Stimulated activated CD4-positive, alpha-beta T cell treated with anti-CD3 and anti-CD28 coated beads, Interleukin-12 subunit alpha, Interleukin-12 subunit beta, amount 100 ng/mL, for 24 hours (primary cell): ENCODE measurements at regions not wholly inside any gene's neighbourhood (a gene's known extent, or its start where the extent isn't known, plus 50 kb on each side); places are given as distances from the start of the nearest gene placed in this dataset.

Experiments used
- DNase-seq, 2 experiments: peaks; one replicate each; pipeline ENCODE4 v3.0.0-alpha.2; 2020; ENCODE audit warnings: low read depth in 2 of 2

DNA sequence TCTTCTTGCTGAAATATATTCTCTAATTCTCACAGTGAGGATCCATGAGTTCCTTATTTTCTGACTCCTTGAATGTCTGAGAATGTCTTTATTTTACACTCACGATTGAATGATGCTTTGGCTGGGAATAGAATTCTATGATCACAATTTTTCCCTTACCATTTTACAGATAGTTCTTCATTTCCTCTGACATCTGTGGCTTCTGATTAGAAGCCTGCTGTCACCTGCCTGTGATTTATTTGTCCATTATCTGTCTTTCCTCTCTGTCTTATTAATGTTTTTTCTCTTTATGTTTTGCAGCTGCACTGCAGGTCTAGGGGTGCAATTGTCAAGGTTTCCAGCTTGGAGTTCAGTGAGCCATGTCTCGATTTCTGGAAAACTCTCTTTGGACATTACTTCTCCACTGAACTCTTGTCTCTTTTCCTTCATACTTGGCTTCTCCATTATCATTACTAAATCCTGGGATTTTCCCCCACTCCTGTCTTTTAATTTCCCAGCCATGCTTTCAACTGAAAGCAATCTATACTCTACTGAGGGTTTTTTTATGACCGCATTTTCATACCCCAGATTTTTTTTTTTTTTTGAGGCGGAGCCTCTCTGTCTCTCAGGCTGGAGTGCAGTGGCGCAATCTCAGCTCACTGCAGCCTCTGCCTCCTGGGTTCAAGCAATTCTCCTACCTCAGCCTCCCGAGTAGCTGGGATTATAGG is 85.8 kb upstream of the PRNP start:
- DNase-seq = no peak

DNA sequence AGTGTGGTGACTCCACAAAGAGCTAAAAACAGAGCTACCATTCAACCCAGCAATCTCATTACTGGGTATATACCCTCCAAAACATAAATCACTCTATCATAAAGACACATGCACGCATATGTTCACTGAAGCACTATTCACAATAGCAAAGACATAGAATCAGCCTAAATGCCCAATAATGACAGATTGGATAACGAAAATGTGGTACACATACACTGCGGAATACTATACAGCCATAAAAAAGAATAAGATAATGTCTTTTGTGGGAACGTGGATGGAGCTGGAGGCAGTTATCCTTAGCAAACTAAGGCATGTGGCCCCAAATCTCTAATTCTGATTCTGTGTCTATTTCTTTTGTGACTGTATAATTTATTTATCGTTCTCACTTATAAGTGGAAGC is 89.0 kb upstream of the PRNP start:
- DNase-seq = no peak

DNA sequence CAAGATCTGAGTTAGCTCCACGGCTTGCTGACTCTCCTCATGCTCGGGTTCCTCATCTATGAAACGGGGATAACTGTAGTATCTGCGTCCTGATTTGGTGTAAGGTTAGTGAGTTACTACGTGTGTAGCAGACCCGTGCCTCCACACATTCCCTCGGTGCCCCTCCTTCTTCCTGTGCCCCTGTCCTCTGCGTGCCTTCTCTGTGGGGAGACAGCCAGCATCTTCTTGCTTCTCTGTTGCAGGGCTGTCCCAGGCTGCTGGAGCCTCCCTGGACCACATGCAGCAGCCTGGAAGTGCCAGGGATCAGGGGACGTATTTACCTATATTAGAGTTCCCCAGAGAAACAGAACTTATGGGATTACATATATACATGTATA is 93.1 kb upstream of the PRNP start:
- DNase-seq = no peak

DNA sequence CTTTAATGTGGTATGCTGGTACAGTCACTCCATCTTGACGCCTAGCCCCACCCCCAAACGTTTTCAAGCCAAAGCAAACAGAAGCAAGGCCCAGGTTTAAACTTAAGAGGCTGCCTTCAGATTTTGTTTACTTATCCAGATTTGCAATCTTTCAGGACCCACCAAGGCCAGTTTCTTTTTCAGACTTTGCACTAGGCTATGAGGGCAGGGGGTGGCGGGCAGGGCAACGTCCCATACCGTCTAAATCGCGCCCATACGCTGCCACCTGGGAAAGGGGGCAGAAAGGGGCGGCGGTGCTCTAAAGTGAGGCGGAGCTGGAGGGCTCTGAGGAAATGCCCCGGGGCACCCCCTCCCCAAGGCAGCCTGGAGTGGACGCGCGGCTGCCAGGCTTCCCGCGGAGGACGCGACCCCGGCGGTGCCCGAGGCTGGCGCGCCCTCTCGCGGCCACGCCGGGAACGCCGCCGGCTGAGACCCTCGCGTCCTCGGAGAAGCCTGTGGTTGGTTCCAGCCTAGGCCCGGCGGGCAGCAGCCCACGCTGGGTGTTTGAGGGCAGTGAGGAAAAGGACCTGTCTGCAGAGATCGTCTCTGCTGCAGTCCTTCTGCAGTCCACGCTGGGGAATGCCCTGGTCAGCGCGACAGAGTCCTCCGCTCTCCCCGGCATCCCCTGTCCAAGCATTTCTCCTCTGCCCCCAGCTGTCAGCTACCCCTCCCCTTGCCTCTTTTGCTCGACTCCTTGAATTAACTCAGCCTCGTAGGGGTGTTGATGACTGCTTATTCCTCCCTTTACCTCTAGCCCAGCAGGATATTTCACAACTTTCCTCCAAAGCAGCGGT is 93.7 kb upstream of the PRNP start:
- DNase-seq = peak; percentile 18 to 46

DNA sequence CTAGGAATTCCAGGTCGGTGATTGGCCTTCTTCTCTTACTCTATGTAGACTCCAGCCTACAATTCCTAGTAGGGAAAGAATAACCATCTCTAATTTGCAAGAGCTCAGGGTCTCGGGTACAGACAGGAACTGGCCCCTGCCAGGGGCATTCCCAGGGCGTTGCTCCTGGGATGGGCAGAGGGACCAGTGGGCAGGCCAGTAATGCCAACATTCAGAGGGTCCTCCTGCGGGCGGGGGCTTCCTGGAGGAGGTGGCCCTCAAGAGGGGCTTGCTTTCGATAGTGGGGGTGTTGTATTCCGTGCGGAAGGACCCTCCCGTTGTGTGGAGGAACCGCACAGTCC is 94.3 kb upstream of the PRNP start:
- DNase-seq = no peak

DNA sequence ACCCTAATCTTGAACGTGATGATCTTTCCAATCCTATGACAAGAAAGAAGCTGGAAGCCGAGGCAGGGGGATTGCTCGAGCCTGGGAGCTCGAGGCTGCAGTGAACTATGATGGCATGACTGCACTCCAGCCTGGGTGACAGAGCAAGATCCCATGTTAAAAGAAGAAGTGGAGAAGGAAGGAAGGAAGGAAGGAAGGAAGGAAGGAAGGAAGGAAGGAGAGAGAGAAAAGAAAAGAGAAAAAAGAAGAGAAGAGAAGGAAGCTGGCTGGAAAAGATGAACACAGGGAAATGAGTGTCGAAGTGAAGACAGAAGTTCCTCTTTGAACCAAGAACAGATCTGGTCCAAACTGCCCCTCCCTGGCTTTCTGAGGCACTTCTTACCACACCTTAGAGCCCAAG is 100.5 kb upstream of the PRNP start:
- DNase-seq = no peak

DNA sequence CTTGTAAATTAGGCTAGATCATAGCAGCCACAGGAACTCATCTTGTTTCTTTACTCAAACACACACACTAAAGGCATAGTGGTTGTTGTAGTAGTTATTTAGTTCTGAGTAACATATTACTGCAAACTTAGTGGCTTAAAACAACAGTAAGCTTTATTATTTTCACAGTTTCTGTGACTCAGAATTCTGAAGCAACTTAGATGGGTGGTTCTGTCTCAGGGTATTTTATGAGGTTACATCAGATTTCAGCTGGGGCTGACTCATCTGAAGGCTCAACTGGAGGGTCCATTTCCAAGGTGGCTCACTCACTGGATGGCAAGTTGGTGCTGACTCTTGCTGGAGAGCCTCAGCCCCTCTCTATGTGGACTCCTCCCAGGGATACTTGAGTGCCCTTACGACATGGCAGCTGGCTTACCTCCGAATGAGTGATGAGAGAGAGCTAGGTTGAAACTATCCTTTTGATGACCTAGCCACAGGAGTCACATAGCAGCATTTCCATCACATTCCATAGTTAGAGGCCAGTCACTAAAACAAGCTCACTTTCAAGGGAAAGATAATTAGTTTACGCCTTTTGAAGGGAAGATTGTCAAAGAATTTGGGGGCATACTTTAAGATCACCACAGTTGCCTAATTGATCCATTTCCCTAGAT is 101.0 kb upstream of the PRNP start:
- DNase-seq = no peak

DNA sequence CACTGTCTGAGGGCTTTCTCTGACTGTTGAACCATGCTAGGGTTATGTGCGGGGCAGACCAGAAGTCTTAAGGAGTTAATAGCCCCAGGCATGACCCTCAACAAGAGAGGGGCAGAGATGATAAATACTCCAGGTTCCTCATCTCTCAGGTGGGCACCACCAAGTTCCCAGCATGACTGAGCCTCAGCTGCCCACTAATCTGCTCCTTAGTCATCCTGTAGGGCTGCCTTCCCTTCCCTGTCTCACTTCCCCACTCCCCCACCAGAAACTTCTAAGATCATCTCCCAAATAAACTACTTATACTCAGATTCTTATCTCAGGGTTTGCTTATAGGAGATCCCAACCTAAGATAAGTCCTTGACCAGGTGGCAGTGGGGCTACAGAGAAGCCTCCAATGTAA is 101.7 kb upstream of the PRNP start:
- no peak for DNase-seq

DNA sequence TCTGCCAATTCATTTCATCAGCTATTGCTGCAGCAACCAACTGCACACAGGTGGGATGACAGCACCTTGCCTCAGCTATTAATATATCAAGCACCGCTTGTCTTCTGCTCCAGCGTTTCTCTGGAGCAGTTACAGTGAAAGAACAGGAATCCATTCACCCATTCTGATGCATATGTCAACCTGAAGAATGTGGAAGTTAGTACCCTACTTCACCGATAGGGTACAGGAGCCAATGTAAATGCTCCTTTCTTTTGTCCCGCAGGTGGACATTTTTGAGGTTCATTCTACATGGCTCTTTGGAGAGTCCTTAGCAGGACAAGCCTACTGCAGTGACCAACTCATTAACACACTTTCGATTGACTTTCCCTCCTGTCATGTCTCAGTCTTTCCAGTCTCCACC is 104.4 kb upstream of the PRNP start:
- no peak for DNase-seq

DNA sequence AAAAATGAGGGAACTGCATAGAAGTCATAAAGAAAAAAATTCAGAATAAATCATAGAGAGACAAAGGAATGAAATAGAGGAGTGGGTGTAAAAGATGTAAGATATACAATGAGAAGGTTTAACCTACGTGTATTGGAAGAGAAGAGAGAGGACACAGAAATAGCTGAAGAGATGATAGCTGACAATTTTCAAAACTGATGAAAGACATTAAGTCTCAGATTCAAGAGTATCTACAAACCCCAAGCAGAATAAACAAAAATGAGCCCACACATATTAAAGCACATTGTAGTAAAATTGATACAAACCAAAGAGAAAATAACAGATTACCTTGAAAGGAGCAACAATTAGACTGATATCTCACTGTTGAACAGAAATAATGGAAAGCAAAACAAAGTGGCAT is 107.9 kb upstream of the PRNP start:
- DNase-seq = no peak

DNA sequence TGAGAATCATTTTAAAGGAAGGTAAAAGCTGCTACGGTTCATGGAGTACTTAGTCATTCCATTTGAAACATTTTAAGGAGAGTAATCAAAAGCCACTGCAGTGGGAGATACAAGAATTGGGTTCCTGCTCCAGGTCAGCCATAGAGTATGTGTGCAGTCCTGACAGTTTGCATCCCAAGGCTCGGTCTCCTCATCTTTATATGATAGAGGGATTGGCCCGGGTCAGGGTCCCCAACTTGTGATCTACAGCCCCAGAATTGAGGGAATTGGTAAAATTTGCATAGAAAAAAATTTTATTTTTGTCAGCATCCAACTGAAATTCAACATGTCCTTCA is 111.9 kb upstream of the PRNP start:
- no peak for DNase-seq

DNA sequence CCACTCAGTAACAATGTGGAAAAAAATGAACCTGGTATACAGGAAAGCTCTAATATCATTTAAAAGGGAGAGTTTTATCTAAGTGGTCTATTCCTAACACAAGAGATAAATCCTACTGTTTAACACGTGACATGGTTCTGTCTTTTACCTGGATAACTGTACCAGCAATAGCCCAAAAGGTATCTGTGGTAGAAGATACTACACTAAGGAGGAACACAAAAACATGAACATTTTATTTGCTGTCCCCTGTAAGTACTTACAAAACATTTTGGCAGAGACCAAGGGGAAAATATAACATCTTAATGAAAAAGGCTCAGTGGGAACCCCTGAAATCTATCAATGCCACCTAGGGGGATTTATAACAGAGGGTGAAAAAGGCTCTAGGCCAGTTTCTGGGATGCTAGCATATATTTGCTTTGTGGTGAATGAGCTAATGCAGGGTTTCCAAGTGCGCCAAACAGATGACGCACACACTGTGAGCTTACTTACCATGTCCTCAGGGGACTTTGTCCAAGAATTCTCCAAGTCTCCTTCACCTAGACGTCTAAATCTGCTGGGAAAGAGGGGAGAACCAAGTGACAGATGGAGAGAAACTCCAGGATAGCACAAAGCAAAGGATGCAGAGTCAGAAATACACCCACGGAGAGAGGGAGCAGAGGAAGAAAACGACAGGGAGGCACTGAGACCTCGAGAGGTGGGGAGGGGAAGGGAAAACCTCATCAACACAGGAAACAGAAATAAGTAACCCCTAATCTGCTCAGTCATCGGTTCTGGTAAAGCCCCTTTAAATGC is 112.5 kb upstream of the PRNP start:
- DNase-seq = no peak

DNA sequence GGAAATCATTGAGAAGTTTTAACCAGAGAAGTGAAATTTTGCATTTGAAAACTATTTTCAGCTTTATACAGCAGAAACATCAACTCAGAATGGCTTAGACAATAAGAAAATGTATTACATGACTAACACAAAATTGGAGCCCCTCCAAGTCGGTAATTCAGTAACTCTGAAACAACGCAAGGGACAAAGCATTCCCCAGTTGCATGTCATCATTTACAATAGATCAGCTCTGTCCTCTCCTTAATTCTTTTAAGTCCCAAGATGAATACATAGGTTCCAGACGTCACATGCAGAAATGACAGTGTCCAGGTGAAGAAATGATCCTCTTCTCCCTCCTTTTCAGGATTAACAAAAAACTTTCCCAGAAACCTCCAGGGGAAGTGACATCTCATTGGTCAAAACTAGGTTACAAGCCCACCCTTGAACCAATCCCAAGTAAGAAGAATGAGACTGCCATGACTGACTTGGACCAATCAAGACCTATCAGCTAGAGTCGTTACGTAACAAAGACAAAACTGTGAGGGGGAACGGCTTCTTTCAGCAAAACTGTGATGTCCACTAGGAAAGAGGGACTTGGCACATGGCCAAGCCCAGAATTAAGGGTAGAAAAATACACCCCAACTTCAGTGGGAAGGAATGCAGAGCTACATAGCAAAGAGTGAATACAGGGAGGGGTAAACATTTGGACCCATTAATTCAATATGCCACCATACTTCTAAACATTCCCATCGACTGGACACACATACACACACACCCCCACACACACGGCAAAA is 114.3 kb upstream of the PRNP start:
- DNase-seq = no peak

DNA sequence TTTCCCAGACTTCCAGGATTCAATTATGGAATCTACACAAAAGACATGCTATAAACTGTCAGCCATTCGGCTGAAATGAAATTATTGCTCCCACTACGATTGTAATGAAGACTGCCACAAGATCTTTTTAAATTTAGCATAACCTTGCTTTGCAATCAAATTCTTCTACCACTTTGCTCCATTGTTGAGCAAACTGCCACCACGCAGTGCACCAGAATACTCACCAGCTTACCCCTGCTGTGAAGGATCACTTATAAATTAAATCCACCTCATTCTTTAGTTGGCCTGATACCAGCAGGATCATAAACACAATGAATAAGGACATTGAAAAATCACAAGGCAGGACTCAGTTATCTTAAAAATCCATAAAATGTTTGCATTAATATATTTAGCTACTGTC is 116.4 kb upstream of the PRNP start:
- no peak for DNase-seq

DNA sequence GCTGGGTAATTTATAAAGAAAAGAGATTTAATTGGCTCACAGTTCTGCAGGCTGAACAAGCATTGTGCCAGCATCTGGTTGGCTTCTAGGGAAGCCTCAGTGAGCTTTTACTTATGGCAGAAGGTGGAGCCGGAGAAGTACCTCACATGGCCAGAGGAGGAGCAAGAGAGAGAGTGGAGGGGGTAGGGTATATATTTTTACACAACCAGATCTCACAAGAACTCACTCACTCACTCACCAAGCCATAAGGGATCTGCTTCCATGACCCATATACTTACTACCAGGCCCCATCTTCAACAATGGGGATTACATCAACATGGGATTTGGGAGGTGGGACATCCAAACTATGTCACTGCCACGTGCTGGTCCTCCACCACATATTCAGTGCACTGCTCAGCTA is 117.2 kb upstream of the PRNP start:
- no peak for DNase-seq

DNA sequence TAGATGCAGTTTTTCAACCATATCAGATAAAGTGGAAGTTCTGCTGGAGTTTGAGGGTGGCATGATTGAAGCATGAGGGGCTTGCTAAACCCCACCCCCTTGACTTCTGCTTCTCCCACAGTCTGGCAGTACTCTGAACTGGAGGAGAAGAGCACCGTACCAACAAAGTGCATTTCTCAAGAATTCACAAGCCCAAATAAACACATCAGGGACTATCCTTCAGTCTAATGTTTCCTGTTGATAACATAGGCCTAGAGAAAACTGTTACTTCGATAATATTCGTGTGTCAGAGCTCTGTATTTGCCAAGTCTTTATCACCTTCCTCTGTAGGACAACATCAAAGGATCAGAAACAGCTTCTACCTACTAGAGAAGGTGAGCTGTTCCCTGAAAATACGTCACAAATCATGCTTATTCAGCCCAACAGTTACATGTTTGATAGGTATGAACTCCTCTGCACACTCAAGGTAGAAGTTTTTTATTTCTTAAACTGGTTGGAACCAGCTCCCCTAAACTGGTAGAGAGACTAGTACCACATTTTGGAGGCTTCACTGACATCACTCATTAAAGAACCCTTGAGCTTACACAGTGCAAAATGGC is 117.8 kb upstream of the PRNP start:
- no peak for DNase-seq

DNA sequence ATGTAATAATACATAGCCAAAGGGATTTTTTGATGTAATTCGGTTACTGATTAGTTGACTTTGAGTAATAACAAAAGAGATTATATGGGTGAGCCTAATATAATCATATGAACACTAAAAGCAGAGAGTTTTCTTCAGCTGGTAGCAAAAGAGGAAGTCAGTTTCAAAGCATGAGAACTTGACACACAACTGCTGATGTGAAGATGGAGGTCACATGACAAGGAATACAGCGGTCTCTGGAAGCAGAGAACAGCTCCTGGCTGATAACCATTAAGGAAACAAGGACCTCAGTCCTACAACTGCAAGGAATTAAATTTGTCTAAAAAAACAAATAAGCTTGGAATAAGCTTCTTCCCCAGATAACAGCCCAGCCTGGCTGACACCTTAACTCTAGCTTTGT is 119.1 kb upstream of the PRNP start:
- DNase-seq = no peak

DNA sequence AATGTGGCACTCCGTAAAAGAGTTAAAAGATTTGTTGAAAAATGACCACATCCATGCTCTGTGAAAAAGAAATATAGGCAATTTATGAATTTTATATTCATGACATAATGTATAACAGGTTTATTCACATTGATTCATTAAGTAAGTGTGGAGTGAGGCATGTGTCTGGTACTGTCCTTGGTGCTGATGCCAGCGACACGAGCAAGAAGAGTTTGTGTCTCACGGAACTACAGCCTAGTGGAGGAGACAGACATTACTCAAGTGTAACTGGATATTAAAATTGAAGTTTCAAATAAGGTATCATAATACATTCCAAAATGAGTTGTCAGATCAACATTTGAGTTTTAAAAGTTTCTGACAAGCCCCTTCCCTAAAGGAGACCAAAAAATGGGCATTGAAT is 122.7 kb upstream of the PRNP start:
- DNase-seq = no peak

DNA sequence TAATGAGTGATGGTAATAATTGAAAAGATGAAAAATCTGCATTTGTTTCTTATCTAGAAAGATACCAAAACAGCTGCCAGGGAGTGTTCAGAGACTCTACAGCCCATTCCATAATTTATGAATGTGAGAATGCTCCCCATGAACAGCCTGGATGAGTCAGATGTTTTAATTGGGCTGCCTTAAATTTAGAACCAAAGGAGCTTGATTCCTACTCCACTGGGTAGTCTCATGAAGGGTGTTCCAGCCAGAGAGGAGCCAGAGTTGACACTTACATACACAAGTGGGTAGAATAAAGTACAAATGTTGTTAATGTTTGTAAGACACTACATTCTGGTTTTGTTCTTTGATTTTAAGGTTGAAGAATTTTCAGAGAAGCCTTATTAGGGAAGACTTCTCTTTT is 123.2 kb upstream of the PRNP start:
- DNase-seq = no peak

DNA sequence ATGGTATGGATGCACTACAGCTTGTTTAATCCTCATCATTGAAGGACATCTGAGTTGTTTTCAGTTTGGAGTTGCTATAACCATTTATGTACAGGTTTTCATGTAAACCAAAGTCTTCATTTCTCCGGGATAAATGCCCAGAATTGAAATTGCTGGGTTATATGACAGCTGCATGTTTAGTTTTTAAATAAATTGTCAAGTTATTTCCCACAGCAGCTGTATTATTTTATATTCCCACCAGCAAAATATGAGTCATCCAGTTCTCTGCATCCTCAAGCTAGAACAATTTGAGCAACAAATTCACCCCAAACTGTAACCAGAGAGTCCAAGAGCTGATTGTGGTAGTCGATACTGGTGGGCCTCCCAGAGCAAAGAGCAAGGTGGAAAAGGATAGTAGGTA is 125.6 kb upstream of the PRNP start:
- DNase-seq = no peak

DNA sequence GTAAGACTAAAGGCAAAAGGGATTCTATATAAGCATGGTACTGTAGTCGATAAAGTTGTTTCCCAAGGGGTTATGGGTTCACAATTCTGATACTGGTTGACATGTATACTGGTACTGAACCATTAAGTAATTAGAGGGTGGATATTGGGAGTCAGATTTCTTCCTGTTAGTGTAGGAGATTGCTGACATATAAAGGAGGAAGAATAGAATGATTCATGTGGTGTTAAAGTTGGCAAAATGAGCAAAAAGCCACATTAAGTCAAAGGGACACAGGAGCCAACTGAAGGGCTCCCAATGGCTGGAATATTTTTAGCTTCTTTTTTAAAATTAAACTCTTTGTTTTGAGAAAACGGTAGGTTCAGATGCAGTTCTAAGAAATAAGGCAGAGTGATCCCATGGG is 126.3 kb upstream of the PRNP start:
- DNase-seq = no peak
